ENCODE measurements at regions not wholly inside any gene's neighbourhood (a gene's known extent, or its start where the extent isn't known, plus 50 kb on each side); places are given as distances from the start of the nearest gene placed in this dataset.

GRCh38 chr7:130894146-130894908, 160.3 kb upstream of the KLF14 start:
- TF ChIP-seq CTCF (IDR thresholded peaks at IDR 0.05) (no peak), POLR2A (IDR thresholded peaks at IDR 0.05) (no peak)

Measured in testis (tissue), 2 donors.